Aorta (tissue), 5 donors: ENCODE measurements at regions not wholly inside any gene's neighbourhood (a gene's known extent, or its start where the extent isn't known, plus 50 kb on each side); places are given as distances from the start of the nearest gene placed in this dataset.
"Not testable (repeated sequence)": the region's sequence is repeated elsewhere in the genome, so short reads cannot be mapped to it uniquely, and the experiment has no call there.

Experiments
- ATAC-seq: fragments of 200-7000 bp; cut with Tn5 transposase; one replicate; pipeline ENCODE4 v1.9.1; 2022; ENCODE audit warnings: moderate library complexity; ENCODE audit not compliant: low FRiP score
- DNase-seq, 2 donors: peaks; one replicate each; pipeline ENCODE4 v3.0.0-alpha.2; 2020
- H3K27ac ChIP-seq, 2 donors: one replicate each; pipeline ENCODE4 v1.5.1; 2013; ENCODE audit warnings: low read length in 2 of 2, mild to moderate bottlenecking in 2 of 2, moderate library complexity in 2 of 2, control low read depth in 1 of 2, inconsistent platforms in 1 of 2, low read depth in 1 of 2
- H3K27me3 ChIP-seq, 2 donors: one replicate each; pipeline ENCODE4 v1.6.1; 2013; ENCODE audit warnings: control low read depth in 1 of 2, low read length in 1 of 2, mild to moderate bottlenecking in 1 of 2, moderate library complexity in 1 of 2; ENCODE audit not compliant: insufficient read depth in 2 of 2, control insufficient read depth in 1 of 2
- H3K36me3 ChIP-seq, 2 donors: one replicate each; pipeline ENCODE4 v1.6.1; 2013; ENCODE audit warnings: control low read depth in 1 of 2, low read length in 1 of 2, mild to moderate bottlenecking in 1 of 2; ENCODE audit not compliant: insufficient read depth in 2 of 2, control insufficient read depth in 1 of 2
- H3K4me1 ChIP-seq, 2 donors: one replicate each; pipeline ENCODE4 v1.6.1; 2013; ENCODE audit warnings: low read length in 2 of 2, control low read depth in 1 of 2, mild to moderate bottlenecking in 1 of 2, moderate library complexity in 1 of 2; ENCODE audit not compliant: insufficient read depth in 2 of 2, control insufficient read depth in 1 of 2
- H3K4me3 ChIP-seq, 2 donors: one replicate each; pipeline ENCODE4 v1.5.1; 2013; ENCODE audit warnings: low read length in 2 of 2, control low read depth in 1 of 2, mild to moderate bottlenecking in 1 of 2
- H3K9me3 ChIP-seq: one replicate; pipeline ENCODE4 v1.6.1; 2013; ENCODE audit warnings: mild to moderate bottlenecking, low read length; ENCODE audit not compliant: control insufficient read depth
- WGBS, 2 donors: extraction: QIAGEN DNeasy Blood & Tissue Kit; methylation state at CpG; one replicate each; pipeline ENCODE4 v1.1.7; 2013; 5-methylcytosine and 5-hydroxymethylcytosine counted together
- intact Hi-C, 2 donors: fragments of 100-400 bp; cut with DNase I; formaldehyde crosslinking; loops; one replicate each; pipeline versions ENCODE4 v1.14.2 to v1.15.0; 2022
- donor health status: healthy with polysubstance abuse.
- donor health status: Bipolar disorder and iron deficiency.
- donor health status: DM: no; HTN: no; CAD: no.
- donor health status: DM: no; HTN: no; CAD: no.
- donor health status: DM: yes; HTN: yes; CAD: no.

DNA sequence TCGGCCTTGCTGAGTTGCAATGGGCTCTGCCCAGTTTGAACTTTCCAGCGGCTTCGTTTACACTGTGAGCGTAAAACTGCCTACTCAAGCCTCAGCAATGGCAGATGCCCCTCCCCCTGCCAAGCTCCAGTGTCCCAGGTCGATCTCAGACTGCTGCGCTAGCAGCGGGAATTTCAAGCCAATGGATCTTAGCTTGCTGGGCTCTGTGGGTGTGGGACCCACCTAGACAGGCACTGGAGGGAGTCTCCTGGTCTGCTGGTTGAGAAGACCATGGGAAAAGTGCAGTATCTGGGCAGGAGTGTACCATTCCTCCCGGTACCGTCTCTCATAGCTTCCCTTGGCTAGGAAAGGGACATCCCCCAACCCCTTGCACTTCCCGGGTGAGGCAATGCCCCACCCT, 88.2 kb downstream of the KLHL28 start:
- H3K4me1 ChIP-seq: no peaks in the 10 kb centered on the region
- H3K27me3 ChIP-seq: no peaks in the 10 kb centered on the region
- H3K36me3 ChIP-seq: no peaks in the 10 kb centered on the region
- 63 to 67% methylated on average over 10 of the region's 10 CpGs for WGBS, 2 donors
- intact Hi-C loops: no loop called here
- ATAC-seq: no peak
- no peak for DNase-seq
- H3K9me3 ChIP-seq: no peaks in the 10 kb centered on the region
- no peak overlapping the region for H3K27ac ChIP-seq
- H3K4me3 ChIP-seq: no peak overlapping the region

DNA sequence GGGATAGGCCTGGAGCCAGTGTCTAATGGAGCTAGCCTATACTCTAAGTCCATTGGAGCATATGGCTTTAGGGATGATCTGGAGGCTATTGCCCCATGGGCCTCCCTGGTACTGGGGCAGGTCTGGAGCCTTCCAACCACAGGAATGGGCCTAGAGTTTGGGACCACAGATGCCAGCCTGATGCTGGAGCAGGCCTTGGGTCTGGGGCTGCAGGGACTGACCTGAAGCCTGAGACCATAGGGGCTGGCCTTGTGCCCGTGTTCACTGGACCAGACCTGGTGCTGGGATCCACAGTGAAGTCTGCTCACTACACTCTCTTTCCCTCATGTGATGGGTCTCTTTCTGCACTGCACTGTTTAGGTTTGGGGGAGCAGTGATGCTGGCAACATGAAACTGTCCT, 95.0 kb downstream of the KLHL28 start:
- DNase-seq (no peak), ATAC-seq (no peak)
- Histone ChIP-seq H3K4me1 (no peaks in the 10 kb centered on the region), H3K27me3 (no peaks in the 10 kb centered on the region), H3K9me3 (peaks cover 3% of the 10 kb centered on the region), H3K4me3 (no peak overlapping the region), H3K36me3 (no peaks in the 10 kb centered on the region), H3K27ac (no peak overlapping the region)
- intact Hi-C loops: no loop called here
- 85 to 88% methylated on average over 1 of the region's 1 CpG for WGBS, 2 donors

DNA sequence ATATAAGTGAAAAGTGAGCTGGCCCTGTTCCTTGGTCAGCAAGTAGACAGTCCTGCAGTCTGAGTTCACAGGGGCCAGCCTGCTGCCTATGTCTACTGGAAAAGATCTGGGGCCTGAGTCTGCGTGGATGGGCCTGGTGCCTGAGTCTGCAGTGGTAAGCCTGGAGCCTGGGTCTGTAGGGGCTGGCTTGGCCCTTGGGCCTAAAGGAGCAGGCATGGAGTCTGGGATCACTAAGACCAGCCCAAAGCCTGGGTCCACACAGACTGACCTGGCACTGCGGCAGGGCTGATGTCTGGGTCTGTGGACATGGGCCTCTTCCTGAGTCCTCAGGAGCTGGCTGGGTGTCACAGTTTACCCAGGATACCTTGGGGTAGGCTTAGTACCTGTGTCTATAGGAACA, 95.4 kb downstream of the KLHL28 start:
- WGBS, 2 donors: 94 to 95% methylated on average over 2 of the region's 2 CpGs
- no peak for ATAC-seq
- Histone ChIP-seq H3K36me3 (no peaks in the 10 kb centered on the region), H3K9me3 (peaks cover 3% of the 10 kb centered on the region), H3K4me3 (no peak overlapping the region), H3K4me1 (no peaks in the 10 kb centered on the region), H3K27me3 (no peaks in the 10 kb centered on the region), H3K27ac (no peak overlapping the region)
- DNase-seq: no peak
- intact Hi-C loops: no loop called here

DNA sequence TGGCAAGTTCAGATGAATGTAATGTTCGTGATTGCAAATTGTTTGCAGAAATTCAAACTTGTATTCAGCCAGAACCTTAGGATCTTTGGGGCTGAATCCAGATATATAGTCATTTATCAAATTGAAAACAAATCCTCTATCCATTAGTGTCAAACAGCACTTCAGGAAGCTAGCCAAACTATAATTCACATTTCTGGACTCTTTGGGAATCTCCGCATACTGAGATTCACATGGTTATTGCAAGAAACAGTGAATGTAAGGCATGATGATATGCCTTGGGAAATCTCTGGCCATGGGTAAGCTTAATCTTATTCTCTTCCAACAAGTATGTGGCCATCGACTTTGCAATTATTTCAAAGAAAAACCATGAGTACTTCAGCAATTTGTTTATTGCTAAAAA, 98.5 kb downstream of the KLHL28 start:
- Histone ChIP-seq H3K4me1 (no peaks in the 10 kb centered on the region), H3K36me3 (no peaks in the 10 kb centered on the region), H3K27ac (no peak overlapping the region), H3K27me3 (no peaks in the 10 kb centered on the region), H3K4me3 (no peak overlapping the region), H3K9me3 (peaks cover 3% of the 10 kb centered on the region)
- ATAC-seq (no peak), DNase-seq (no peak)
- intact Hi-C loops: no loop called here
- WGBS, 2 donors: 51 to 58% methylated on average over 3 of the region's 3 CpGs

DNA sequence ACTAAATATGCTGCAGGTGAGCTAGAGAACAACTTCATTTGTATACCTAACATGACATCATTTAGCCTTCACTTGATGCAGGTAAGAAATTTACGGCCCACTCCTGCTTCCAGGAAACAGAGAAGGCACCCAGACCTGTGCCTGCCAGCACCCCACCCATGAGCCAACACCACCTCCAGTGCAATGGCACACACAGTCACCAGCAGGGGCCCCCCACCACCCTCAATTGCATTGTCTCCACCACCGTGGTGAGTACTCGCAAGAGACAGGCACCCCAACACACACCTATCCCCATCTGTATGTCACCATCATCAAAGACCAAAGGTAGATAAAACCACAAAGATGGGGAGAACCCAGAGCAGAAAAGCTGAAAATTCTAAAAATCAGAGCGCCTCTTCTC, 107.6 kb downstream of the KLHL28 start:
- no peaks in the 10 kb centered on the region for H3K9me3 ChIP-seq
- 88 to 89% methylated on average over 4 of the region's 4 CpGs for WGBS, 2 donors
- no peak for ATAC-seq

DNA sequence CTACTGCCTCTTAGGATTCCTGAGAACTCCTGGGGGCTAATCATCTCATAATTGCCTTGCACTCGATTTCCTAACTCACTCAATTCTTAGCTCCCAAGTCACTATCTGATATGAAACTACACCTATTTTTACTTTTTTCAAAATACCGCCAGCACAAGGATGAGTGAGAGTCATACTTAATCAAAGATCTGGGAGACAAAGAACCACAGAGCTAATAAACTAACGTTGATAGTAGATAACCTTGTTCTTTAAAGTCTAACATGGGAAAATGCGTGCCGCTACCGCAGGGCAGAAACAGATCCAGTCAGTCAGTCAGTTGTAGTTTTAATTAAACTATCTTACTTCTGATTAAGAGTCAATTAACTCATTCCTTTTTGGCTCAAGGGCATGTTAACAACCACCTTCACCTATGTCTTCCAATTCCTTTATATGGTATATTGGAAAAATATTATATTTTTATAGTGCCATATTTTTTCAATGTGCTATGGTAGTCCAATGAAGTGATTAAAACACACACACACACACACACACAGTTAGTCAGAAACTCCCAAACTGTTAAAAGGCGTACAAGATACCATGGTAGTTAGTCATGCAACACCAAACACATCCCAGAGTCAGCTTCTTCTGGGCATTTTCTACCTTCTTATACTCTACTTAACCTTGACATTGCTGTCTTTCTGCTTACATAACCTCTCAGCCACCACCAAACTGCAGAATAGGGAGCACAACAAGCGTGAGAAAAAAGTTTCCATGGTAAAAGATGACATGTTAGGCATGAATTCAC, 114.0 kb downstream of the KLHL28 start:
- 68 to 75% methylated on average over 8 of the region's 8 CpGs for WGBS, 2 donors
- Histone ChIP-seq H3K36me3 (no peaks in the 10 kb centered on the region), H3K4me3 (no peak overlapping the region), H3K9me3 (no peaks in the 10 kb centered on the region), H3K27ac (no peak overlapping the region), H3K27me3 (no peaks in the 10 kb centered on the region), H3K4me1 (no peaks in the 10 kb centered on the region)
- intact Hi-C loops: no loop called here
- ATAC-seq (no peak), DNase-seq (no peak)

More for the DNA sequence above, 107.6 kb downstream of the KLHL28 start:
- no peaks in the 10 kb centered on the region for H3K27me3 ChIP-seq
- H3K27ac ChIP-seq: no peak overlapping the region
- no peaks in the 10 kb centered on the region for H3K4me1 ChIP-seq
- H3K36me3 ChIP-seq: no peaks in the 10 kb centered on the region
- H3K4me3 ChIP-seq: no peak overlapping the region
- intact Hi-C loops: no loop called here
- no peak for DNase-seq

DNA sequence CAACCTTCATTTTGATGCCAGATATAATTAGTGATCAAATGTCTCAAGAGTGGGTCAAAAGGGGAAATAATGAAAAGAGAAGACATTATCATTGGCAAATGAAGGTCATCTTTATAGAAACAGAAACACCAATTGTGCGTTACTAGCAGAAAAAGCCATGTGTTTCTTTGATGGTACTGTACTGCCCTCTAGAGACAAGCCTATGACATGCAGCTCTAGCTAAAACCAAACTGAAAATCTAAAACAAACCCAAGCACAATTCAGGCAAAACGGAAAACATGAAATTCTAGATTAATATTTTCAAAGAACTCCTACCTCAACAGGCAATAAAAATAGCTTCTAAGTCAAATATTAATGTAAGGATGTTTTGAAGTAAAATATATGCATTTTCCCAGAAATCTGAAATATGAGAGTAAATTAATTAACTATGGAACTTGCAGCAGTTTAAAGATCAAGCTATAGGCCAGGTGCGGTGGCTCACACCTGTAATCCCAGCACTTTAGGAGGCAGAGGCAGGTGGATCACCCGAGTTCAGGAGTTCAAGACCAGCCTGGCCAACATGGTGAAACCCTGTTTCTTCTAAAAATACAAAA, 115.4 kb downstream of the KLHL28 start:
- WGBS, 2 donors: 22 to 24% methylated on average over 4 of the region's 4 CpGs
- Histone ChIP-seq H3K36me3 (no peaks in the 10 kb centered on the region), H3K4me1 (no peaks in the 10 kb centered on the region), H3K9me3 (no peaks in the 10 kb centered on the region), H3K4me3 (no peak overlapping the region), H3K27me3 (no peaks in the 10 kb centered on the region), H3K27ac (no peak overlapping the region)
- DNase-seq (no peak), ATAC-seq (no peak)
- intact Hi-C loops: no loop called here

DNA sequence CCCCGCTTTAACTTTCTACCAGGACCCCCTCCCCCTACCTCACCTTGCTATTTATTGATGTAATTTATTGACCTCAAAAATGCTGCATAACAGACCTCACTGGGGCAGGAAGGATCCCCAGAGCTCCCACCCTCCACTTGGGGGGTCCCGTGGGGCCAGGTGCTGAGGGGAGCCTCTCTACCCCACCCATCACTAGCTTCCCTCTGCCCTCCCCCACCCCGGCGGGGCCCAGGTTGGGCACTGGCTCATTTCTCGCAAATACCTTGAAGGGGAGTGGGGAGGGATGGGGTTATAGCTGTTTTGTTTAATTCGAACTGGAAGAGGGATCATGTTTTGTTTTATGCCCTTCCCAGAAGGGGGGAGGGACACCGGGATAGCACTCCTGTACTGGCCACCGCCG, 125.8 kb downstream of the KLHL28 start:
- H3K4me3 ChIP-seq, H3K36me3 ChIP-seq, intact Hi-C loops, H3K4me1 ChIP-seq, ATAC-seq, H3K27ac ChIP-seq, H3K27me3 ChIP-seq, DNase-seq, H3K9me3 ChIP-seq: not testable (repeated sequence)
- WGBS, 2 donors: 72 to 79% methylated on average over 9 of the region's 9 CpGs

DNA sequence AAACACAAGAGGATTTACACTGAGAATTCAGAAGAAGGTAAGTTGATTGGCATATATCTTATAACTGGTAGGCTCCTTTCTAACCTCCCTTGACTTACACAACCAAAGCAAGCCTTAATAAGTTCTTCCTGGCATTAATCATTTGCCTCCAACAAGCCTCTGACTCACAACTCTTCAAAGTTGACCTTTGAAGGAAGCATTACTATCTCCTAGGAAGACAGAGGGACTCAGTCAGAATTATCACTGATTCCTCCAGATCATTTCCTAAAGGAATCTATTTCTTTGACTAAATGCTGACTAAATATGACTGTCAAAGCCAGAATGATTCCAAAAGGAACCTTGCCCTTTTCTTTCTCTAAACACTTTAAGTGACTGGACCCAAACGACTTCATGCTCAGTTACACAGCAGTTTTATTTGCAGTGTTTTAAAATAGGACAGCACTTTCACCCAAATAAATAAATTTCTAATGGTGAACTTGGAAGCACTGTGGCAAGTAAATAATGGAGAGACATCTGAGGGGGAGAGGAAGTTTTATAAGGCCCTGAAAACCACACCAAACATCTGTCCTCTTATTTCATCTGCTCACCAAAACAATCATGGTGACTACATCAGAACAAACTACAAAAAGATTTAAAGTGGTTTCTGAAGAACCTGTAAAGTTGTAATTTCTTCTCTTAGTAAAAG, 128.2 kb downstream of the KLHL28 start:
- Histone ChIP-seq H3K27ac (no peak overlapping the region), H3K36me3 (no peaks in the 10 kb centered on the region), H3K27me3 (no peaks in the 10 kb centered on the region), H3K4me3 (no peak overlapping the region), H3K9me3 (no peaks in the 10 kb centered on the region), H3K4me1 (no peaks in the 10 kb centered on the region)
- ATAC-seq: no peak
- DNase-seq: no peak
- 13 to 21% methylated on average over 1 of the region's 1 CpG for WGBS, 2 donors
- intact Hi-C loops: no loop called here
